ENCODE measurements at regions not wholly inside any gene's neighbourhood (a gene's known extent, or its start where the extent isn't known, plus 50 kb on each side); places are given as distances from the start of the nearest gene placed in this dataset.

- H3F3A ChIP-seq (ENCODE audit: insufficient read depth), result no peaks in the 10 kb centered on the region
- no peak for DNase-seq
- TF ChIP-seq EZH2 (IDR thresholded peaks at IDR 0.05; ENCODE audit: insufficient read depth, poor library complexity, severe bottlenecking) (no peak), EZH2phosphoT487 (IDR thresholded peaks at IDR 0.05; ENCODE audit: insufficient read depth, low read depth) (no peak)
- no peak overlapping the region for H3K9ac ChIP-seq
- WGBS, 2 experiments (ENCODE audit: low coverage in 1 of 2, low lambda C conversion rate in 2 of 2, missing lambda C conversion rate in 2 of 2), result 36 to 40% methylated on average over 20 of the region's 20 CpGs
- H3K27me3 ChIP-seq (replicated peaks; ENCODE audit: insufficient read depth), result no peaks in the 10 kb centered on the region
- H3K27ac ChIP-seq, result no peak overlapping the region
- H3K4me1 ChIP-seq (ENCODE audit: insufficient read depth), result no peaks in the 10 kb centered on the region
- no peaks in the 10 kb centered on the region for H3K9me3 ChIP-seq (ENCODE audit: low read depth)
- H4K20me1 ChIP-seq (ENCODE audit: insufficient read depth), result no peaks in the 10 kb centered on the region
- H3K79me2 ChIP-seq (ENCODE audit: insufficient read depth), result no peaks in the 10 kb centered on the region
- H3K9me2 ChIP-seq (ENCODE audit: insufficient read depth), result no peaks in the 10 kb centered on the region
- in situ Hi-C loops (cut with MboI), result no loop called here
- no peak overlapping the region for H3K4me3 ChIP-seq
- no peaks in the 10 kb centered on the region for H3K36me3 ChIP-seq (ENCODE audit: low read depth)
- no peak overlapping the region for H3K4me2 ChIP-seq (ENCODE audit: unreplicated experiment)
- no peak overlapping the region for H2AFZ ChIP-seq
Observed at GRCh38 chr22:48302657-48303368, 1524.9 kb downstream of the BRD1 start.

- H3K4me1 ChIP-seq (ENCODE audit: insufficient read depth), result no peaks in the 10 kb centered on the region
- no peaks in the 10 kb centered on the region for H3K36me3 ChIP-seq (ENCODE audit: low read depth)
- H3K27ac ChIP-seq, result no peak overlapping the region
- no peaks in the 10 kb centered on the region for H3K79me2 ChIP-seq (ENCODE audit: insufficient read depth)
- H4K20me1 ChIP-seq (ENCODE audit: insufficient read depth), result no peaks in the 10 kb centered on the region
- WGBS, 2 experiments (ENCODE audit: low coverage in 1 of 2, low lambda C conversion rate in 2 of 2, missing lambda C conversion rate in 2 of 2), result 29 to 47% methylated on average over 8 of the region's 8 CpGs
- no peaks in the 10 kb centered on the region for H3K9me2 ChIP-seq (ENCODE audit: insufficient read depth)
- no peak for DNase-seq
- no peak for TF ChIP-seq EZH2phosphoT487 (IDR thresholded peaks at IDR 0.05; ENCODE audit: insufficient read depth, low read depth)
- no peak for TF ChIP-seq EZH2 (IDR thresholded peaks at IDR 0.05; ENCODE audit: insufficient read depth, poor library complexity, severe bottlenecking)
- H3K9me3 ChIP-seq (ENCODE audit: low read depth), result no peaks in the 10 kb centered on the region
- no peaks in the 10 kb centered on the region for H3F3A ChIP-seq (ENCODE audit: insufficient read depth)
- H3K4me2 ChIP-seq (ENCODE audit: unreplicated experiment), result no peak overlapping the region
- H3K4me3 ChIP-seq, result no peak overlapping the region
- no peaks in the 10 kb centered on the region for H3K27me3 ChIP-seq (replicated peaks; ENCODE audit: insufficient read depth)
- no peak overlapping the region for H2AFZ ChIP-seq
- H3K9ac ChIP-seq, result no peak overlapping the region
- in situ Hi-C loops (cut with MboI), result no loop called here
Observed at GRCh38 chr22:48301908-48302307, 1525.8 kb downstream of the BRD1 start.

DNA sequence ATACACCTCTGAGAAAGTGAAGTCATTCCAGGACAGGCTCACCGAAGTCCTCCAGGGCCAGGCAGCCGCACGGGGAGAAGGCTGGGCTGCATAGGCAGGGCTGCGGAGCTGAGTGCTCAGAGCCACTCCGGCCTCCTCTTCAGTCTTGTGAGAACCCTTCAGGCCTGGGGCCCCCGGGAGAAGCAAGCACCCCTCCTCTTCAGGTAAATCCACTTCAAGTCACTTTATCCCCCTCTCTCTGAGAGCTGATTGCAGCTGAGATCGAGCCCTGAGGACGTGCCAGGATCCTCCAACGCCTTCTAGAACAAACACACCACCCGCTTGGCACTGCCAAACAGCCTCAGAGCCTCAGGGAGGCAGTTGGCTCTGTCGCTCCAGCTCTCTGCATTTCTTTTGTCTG is 1526.3 kb downstream of the BRD1 start:
- in situ Hi-C loops (cut with MboI), result no loop called here
- no peaks in the 10 kb centered on the region for H3K79me2 ChIP-seq (ENCODE audit: insufficient read depth)
- WGBS, 2 experiments (ENCODE audit: low coverage in 1 of 2, low lambda C conversion rate in 2 of 2, missing lambda C conversion rate in 2 of 2), result 43 to 58% methylated on average over 11 of the region's 11 CpGs
- no peaks in the 10 kb centered on the region for H3F3A ChIP-seq (ENCODE audit: insufficient read depth)
- no peaks in the 10 kb centered on the region for H3K36me3 ChIP-seq (ENCODE audit: low read depth)
- no peak overlapping the region for H3K4me3 ChIP-seq
- H3K4me1 ChIP-seq (ENCODE audit: insufficient read depth), result no peaks in the 10 kb centered on the region
- H3K27ac ChIP-seq, result no peak overlapping the region
- H3K9me2 ChIP-seq (ENCODE audit: insufficient read depth), result no peaks in the 10 kb centered on the region
- no peak overlapping the region for H3K4me2 ChIP-seq (ENCODE audit: unreplicated experiment)
- no peaks in the 10 kb centered on the region for H4K20me1 ChIP-seq (ENCODE audit: insufficient read depth)
- H2AFZ ChIP-seq, result no peak overlapping the region
- no peak overlapping the region for H3K9ac ChIP-seq
- H3K27me3 ChIP-seq (replicated peaks; ENCODE audit: insufficient read depth), result no peaks in the 10 kb centered on the region
- H3K9me3 ChIP-seq (ENCODE audit: low read depth), result no peaks in the 10 kb centered on the region
- no peak for DNase-seq
- TF ChIP-seq EZH2phosphoT487 (IDR thresholded peaks at IDR 0.05; ENCODE audit: insufficient read depth, low read depth) (no peak), EZH2 (IDR thresholded peaks at IDR 0.05; ENCODE audit: insufficient read depth, poor library complexity, severe bottlenecking) (no peak)

DNA sequence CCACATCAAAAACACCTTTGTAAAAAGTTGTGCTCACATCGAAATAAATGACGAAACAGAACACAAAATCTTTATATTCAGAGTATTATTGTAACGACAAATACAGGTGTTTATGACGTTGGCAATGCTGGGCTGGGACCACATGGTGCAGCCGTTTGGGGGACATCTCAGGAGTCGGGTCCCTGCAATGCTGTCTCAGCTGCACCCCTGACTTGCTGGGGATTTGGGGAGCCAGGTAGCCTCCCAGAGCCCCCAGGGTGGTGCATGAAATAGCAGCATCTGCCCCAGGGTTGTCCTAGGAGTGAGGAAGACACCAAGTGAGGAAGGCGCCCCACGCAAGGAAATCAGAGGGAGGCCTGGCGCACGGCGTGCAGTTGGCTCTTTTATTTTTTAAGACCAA is 1526.8 kb downstream of the BRD1 start:
- TF ChIP-seq EZH2 (IDR thresholded peaks at IDR 0.05; ENCODE audit: insufficient read depth, poor library complexity, severe bottlenecking), result no peak
- TF ChIP-seq EZH2phosphoT487 (IDR thresholded peaks at IDR 0.05; ENCODE audit: insufficient read depth, low read depth), result no peak
- H4K20me1 ChIP-seq (ENCODE audit: insufficient read depth), result no peaks in the 10 kb centered on the region
- H3K9ac ChIP-seq, result no peak overlapping the region
- H2AFZ ChIP-seq, result no peak overlapping the region
- H3K79me2 ChIP-seq (ENCODE audit: insufficient read depth), result no peaks in the 10 kb centered on the region
- H3F3A ChIP-seq (ENCODE audit: insufficient read depth), result no peaks in the 10 kb centered on the region
- H3K9me2 ChIP-seq (ENCODE audit: insufficient read depth), result no peaks in the 10 kb centered on the region
- no peaks in the 10 kb centered on the region for H3K27me3 ChIP-seq (replicated peaks; ENCODE audit: insufficient read depth)
- 67 to 70% methylated on average over 11 of the region's 11 CpGs for WGBS, 2 experiments (ENCODE audit: low coverage in 1 of 2, low lambda C conversion rate in 2 of 2, missing lambda C conversion rate in 2 of 2)
- no peak overlapping the region for H3K4me3 ChIP-seq
- H3K9me3 ChIP-seq (ENCODE audit: low read depth), result no peaks in the 10 kb centered on the region
- no peak for DNase-seq
- no peaks in the 10 kb centered on the region for H3K4me1 ChIP-seq (ENCODE audit: insufficient read depth)
- H3K36me3 ChIP-seq (ENCODE audit: low read depth), result no peaks in the 10 kb centered on the region
- no peak overlapping the region for H3K4me2 ChIP-seq (ENCODE audit: unreplicated experiment)
- in situ Hi-C loops (cut with MboI), result no loop called here
- no peak overlapping the region for H3K27ac ChIP-seq
